HG03139 (cell line): ENCODE measurements at regions not wholly inside any gene's neighbourhood (a gene's known extent, or its start where the extent isn't known, plus 50 kb on each side); places are given as distances from the start of the nearest gene placed in this dataset.
"Not testable (repeated sequence)": the region's sequence is repeated elsewhere in the genome, so short reads cannot be mapped to it uniquely, and the experiment has no call there.

Source experiments
- ATAC-seq: cut with Tn5 transposase; IDR thresholded peaks from one replicate; pipeline ENCODE4 v1.9.1; 2021; ENCODE audit not compliant: unreplicated experiment

DNA sequence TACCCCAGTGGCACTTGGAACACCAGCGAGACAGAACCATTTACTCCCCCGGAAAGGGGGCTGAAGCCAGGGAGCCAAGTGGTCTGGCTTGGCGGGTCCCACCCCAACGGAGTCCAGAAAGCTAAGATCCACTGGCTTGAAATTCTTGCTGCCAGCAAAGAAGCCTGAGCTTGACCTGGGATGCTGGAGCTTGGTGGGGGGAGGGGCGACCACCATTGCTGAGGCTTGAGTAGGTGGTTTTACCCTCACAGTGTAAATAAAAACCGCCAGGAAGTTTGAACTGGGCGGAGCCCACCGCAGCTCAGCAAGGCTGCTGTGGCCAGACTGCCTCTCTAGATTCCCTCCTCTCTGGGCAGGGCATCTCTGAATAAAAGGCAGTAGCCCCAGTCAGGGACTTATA, 62.8 kb downstream of the RPS24 start:
- not testable (repeated sequence) for ATAC-seq

DNA sequence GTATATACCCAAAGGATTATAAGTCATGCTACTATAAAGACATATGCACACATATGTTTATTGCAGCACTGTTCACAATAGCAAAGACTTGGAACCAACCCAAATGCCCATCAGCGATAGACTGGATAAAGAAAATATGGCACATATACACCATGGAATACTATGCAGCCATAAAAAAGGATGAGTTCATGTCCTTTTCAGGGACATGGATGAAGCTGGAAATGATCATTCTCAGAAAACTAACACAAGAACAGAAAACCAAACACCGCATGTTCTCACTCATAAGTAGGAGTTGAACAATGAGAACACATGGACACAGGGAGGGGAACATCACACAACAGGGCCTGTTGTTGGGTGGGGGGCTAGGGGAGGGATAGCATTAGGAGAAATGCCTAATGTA, 68.9 kb downstream of the RPS24 start:
- ATAC-seq: not testable (repeated sequence)

DNA sequence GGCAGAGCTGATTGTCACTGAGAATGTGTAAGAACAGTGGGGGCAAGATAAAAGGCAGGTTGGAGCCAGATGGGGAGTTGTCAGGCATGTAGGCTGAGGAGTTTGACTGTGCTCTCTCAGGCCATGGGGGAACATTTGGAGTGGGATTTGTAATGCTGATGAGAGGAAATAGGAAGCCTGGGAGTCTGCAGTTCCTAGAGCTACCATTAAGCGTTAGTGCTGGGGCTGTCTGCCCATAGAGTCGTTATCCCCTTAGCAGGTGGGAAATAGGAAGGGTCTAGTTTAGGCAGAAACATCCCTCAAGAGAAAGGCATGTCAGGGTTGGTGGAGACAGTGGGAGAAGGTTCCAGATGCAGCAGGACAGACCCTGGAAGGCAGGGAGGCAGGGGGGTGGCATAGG, 75.5 kb downstream of the RPS24 start:
- no peak for ATAC-seq

DNA sequence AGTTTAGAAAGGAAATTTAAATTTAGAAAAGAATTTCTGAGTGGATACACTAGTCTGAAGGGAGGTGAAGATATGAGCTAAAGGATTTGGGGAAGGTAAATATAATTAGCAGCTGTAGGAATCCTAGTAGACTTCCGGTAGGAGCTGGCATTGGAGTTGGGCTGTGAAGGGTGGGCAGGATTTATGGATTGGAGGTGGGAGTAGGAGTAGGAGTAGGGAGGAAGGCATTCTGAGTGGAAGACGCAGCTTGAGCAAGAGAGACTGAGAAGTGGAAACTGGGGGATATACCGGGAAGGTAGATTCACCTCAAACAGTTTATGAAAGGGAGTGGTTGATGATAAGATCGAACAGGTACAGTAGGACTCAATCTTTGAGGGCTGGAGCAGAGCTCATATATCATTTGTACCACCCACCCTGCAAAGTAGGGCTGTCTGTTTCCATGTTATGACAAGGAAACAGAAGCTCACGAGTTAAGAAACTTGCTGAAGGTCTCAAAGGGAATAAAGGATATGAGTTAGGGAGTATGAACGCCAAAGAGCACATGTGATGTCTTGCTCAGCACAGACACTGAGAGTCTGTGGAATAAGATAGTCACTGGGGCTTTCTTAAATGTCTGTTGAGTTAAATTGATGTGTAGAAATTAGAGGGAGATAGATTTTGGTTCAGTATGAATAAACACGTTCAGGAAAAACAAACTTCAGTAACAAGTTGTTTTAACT, 81.6 kb downstream of the RPS24 start:
- no peak for ATAC-seq

DNA sequence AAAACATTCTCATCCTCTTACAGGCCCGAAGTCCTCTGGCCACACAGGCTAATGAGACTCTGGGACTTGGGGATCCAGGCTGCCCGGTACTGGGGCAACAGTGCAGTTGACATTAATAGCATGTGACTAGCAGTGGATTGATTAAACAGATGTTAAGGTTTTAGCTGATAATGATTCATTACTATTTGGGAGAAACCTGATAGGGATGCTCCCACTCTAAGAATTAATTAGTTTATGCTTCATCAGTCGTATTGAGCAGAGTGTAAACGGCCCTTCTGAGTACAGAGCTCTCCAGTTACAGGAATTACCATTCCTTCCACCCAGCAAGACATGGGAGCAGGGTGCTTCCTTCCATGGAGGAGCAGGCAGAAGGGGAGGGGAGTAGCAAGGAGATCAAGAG, 82.7 kb downstream of the RPS24 start:
- no peak for ATAC-seq

DNA sequence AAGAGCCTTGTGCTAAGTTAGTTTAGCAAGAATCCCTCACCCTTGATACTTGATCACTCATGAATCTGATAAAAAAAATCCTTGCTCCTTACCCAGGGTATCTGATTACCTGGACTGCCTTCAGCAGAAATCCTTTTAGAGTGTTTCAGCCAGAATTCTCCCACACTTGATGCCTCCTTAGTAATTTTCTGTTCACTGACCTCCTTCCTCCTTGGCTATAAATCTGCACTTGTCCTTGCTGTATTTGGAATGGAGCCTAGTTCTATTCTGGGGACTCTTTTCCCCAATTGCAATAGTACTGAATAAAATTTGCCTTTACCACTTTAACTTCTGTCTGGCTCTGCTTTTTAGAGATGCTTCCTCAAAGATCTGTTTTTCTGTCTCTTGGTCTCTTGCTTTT, 84.9 kb downstream of the RPS24 start:
- ATAC-seq: no peak

DNA sequence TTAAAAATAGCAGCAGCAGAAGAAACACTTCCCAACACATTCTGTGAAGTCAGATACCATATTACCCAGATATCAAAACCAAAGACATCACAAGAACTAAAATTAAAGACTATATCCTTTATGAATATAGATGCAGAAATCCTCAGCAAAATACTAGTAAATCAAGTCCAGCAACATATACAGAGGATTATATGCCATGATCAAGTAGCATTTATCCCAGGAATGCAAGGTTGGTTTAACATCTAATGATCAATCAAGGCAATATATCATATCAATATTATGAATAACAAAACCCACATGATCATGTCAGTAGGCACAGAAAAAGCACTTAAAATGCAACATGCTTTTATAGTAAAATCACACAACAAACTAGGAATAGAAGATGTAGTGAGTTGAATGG, 88.1 kb downstream of the RPS24 start:
- ATAC-seq: no peak

DNA sequence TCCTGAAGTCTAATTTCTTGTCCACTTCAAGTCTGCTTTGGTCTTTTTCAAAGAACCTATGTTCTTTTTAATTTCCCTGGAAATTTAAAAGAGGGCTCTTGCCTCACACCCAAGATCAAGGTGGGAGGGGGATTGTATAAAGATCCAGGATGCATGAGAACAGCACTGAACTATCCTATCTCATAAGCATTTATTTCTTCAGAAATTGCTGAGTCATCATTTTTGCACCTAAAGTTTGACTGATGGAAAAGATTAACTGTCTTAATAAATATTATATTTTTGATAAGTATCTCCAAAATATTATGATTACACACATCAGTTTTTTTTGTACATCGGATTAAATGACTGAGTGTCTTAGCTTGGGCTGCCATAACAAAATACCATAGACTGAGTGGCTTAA, 90.5 kb downstream of the RPS24 start:
- no peak for ATAC-seq

DNA sequence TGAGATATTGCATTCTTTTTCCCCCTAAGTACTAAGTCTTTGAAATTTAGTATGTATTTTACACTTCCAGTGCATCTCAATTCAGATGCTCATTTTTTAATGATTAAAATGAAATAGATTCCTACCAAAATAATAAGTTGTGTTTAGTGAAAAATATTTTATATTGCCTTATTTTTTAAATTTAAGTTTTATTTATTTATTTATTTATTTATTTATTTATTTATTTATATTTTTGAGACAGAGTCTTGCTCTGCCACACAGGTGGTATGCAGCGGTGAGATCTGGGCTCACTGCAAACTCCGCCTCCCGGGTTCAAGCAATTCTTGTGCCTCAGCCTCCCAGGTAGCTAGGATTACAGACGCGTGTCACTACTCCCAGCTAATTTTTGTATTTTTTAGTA, 95.5 kb downstream of the RPS24 start:
- ATAC-seq: no peak

DNA sequence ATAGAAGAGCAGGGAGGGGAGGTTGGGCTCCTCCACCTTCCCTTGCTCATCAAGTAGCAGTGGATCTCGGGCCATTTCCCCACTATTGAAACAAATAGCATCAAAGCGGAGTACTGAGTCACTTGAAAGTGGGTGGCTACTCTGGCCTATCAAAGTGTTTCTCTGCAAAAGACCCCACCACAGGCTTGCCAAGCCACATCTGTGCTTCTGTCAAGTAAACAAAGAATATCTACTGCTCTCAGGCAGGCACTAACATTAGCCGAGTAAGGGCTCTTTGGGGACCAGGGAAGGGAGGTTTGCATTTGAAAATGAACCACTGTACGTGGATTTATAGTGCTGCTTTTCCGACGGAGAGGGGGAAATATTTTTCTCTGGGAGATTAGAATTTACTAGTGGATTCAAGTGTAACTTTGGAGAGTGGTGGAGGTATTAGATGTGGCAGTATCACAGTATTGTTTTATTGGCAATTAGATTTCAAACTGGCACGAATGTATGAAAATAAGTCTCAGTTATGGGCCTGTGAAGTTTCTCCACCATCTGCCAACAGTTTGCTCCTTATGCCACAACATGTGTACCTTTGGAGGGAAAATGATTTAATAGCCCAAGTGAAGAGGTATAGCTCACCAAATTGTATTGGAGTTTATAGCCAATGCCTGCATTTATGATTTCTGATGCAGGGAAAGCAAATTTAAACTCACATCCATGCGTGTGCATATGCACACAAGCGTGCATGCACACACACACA, 97.5 kb downstream of the RPS24 start:
- no peak for ATAC-seq

DNA sequence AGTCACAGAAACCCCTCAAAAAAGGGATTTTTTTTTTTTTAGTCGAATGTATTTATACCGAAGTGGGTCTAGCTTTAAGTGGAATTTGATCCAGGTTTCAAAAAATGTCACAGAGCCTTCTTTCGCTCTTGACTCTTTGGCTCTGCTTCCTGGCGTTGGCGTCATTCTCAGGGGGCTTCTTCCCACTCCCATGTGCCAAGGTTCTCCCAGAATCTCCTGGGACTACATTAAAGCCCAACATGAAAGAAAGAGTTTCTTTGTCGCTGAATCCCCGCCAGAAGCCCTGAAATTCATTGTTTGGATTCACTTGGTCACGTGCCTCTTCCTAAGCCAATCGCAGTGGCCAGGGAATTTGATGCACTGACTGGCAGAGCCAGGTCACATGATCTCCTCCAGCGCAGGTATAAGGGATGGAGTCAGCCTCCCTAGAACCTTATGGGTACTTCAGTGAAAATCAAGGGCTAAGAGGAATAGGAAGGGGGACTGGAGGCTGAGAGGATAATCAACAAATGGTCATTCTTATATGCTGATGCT, 101.2 kb downstream of the RPS24 start:
- ATAC-seq: no peak

DNA sequence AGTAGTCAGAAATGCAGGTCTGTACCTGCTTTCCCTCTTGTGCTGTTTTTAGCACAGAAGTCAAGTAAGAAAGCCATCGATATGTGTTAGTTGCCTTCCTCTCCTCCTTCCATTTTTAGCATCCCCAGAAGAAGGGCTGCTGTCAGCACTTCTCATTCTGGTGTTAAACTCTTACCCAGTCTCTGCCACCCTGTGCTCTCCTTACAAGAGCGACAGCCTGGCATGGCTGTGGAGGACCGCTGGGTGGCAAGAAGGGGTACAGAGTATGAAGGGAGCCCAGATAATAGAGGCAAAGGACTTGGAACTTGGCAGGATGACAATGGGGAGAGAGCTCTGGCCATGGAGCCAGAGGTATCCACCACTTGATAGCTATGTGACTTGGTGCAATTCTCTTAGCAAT, 103.5 kb downstream of the RPS24 start:
- no peak for ATAC-seq

DNA sequence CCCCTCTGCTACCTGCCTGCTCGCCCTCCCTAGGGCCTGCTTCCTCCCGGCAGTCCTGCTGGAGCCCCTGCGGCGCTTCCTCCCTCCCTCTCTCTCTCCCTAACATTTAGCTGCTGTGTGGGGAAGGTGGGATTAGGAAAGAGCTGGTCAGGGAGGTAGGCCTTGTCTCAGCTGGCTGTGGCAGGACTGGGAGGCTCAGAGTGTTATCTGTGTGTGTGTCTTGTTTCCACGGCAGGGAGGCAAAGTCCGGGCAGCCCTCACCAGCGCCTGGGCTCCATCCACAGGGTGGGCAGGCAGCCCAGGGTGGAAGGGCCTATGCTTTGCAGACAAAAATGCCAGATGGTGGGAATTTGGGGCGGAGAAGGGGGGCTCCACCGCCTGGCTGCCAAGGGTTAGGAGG, 105.7 kb downstream of the RPS24 start:
- no peak for ATAC-seq

DNA sequence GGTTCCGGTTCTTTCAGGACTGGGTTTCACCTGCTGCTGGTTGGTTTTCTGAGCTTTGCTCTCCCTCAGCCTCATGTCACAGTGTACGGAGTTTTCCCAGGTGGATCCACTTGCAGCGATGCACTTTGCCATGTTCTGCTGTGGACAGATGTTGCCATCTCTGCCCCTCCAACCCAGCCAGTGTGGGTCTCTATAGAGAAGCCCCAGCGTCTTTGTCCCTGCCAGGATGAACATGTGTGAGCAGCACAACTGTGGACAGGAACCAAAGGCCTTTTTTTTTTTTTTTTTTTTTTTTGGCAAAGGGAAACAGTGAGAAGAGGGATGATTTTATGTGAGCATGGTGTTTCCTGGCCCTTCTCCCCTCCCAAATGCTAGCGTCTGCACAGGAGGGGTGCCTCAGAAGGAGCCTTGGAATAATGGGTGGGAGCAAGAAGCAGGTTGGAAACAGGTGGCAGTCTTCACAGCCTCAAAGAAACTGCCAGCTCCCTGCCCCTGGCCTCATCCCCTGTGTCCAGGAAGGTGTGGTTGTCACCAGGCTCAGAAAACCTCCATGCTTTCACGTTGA, 106.5 kb downstream of the RPS24 start:
- ATAC-seq: no peak

DNA sequence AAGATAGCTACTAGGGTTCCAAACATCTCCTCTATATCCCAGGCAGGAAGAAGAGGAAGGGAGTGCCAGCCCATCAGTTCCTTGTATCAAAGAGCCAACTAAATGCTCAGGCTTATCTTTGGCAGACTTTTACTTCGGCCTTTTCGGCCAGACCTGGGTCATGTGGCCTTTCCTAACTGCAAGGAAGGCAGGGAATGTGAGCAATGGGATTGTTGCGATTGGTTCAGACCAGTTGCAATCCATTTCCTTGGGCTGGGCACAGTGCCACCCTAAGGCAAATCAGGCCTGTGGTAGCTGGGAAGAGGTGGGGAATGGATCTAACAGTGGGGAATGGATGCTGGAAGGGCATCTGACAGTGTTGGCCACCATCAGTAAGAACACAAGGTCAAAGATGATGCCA, 109.9 kb downstream of the RPS24 start:
- no peak for ATAC-seq

DNA sequence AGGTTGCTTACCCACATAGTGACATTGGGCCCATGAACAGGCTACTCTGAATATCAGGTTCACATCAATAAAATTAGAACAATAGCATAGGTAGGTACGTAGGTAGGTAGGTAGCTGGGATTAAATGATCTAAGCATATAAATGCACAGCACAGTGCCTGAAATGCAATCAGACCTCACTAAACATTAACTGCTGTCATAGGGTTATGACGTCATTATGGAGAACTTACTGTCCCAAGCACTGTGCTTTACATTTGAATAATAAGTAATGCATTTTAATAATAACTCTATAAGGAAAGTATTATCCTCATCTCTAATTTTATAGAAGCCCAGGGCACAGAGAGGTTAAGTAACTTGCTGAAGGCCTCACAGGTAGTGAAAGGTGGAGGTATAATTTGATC, 112.5 kb downstream of the RPS24 start:
- ATAC-seq: no peak

DNA sequence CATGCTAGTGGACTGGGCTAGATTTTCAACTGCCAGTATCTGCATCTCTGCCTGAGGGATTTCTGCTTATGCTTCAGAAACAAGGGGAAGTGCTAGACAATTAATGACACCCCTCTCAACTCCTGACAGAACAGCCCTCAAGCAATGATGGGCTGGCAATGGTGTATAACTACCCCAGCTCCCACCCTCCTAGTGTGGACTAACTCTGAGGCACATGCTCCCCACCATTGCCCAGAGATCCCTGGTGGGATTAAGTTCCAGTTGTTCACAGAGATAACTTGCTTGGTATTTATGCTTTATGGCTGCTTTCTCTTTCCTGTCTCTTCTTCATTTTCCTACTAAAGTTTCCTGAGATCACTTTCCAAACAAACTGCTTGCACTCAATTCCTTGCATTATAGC, 113.5 kb downstream of the RPS24 start:
- ATAC-seq: no peak

DNA sequence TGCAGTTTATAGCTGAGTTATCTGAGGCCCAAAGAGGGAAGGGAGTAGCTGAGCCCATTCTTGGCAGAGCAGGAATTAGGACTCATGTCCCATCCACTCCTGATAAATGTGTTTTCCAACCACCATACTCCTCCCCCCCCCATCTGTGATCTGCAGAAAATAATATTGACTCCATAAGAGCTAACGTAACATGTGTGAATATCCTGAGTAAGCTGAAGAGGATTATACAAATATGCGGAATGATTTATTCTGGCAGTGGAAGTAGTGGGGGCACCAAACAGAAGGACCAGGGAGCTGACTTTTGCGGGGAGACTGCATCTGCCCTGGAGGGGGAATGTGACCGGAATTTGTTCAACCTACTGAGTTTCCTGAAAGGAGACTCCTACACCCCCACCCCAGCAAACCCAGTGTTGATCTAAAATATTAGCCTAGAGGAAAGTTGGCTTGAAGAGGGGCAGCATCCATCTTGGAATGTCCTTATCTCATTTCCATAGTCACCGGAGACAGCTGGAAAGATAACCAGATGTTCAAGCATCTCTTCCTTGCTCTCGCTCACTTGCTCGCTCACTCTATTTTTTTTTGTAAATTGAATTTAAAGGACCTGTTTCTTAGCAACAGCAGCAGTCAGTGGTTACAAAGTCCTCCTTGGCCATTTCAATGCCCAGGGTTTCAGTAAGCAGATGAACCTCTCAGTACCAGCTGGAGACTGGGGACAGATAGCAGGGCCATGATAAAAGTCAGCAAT, 114.7 kb downstream of the RPS24 start:
- no peak for ATAC-seq

DNA sequence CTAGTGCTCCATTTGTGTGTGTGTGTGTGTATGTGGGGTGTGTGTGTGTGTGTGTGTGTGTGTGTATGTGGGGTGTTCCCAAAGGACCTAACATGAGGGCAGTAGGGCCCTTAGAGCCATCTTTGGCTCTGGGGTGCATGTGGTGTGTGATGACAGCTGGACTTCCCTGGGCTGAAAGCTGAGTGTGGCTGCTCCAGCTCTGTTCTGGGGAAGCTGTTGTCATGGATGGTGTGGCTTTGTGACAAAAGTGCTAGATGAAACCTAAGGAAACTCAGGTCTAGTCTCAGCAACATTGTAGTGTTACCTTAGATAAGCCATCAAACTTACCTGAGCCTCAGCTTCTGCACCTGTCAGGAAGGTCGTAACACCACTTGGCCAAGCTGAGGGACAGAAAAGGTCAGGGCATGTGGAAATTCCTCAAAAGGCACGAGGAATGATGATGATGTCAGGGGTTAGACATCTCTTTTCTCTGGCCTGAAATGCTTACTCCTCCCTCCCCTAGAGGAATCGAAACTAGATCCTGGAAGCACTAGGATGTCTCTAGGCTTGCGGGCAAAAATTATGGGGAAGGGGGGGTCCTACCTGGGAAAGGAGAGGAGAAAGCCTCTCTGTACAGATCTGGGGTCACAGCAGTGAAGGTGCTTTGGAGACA, 115.4 kb downstream of the RPS24 start:
- ATAC-seq: no peak

DNA sequence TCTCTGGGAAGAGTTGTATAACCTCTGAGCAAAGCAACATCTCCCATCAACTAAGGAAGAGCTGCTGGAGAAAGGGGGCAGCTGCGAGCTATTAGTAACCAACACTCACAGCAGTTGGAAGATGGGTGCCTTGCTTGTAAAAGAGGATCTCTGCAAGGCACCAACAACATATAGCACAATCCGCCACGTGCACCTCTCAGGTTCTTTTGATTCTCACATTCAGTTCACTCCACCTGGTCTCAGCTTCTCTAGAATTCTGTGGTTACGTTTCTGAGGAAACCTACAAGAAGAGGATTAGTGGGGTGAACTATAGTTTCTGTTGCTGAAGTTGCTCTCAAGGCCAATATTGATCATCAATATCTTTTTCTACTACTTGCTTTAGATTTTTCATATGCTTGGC, 117.1 kb downstream of the RPS24 start:
- ATAC-seq: no peak

DNA sequence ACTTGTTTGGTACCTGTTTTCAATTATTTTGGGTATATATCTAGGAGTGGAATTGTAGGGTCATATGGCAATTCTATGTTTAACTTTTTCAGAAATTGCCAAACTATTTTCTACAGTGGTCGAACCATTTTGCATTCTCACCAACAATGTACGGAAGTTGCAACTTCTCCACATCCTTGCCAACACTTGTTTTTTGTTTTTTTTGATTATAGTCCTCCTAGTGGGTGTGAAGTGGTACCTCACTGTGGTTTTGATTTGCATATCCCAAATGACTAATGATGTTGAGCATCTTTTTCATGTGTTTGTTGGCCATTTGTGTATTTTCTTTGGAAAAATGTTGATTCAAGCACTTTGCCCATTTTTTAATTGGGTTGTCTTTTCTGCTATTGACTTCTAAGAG, 122.1 kb downstream of the RPS24 start:
- no peak for ATAC-seq
